ENCODE measurements at regions not wholly inside any gene's neighbourhood (a gene's known extent, or its start where the extent isn't known, plus 50 kb on each side); places are given as distances from the start of the nearest gene placed in this dataset.

DNA sequence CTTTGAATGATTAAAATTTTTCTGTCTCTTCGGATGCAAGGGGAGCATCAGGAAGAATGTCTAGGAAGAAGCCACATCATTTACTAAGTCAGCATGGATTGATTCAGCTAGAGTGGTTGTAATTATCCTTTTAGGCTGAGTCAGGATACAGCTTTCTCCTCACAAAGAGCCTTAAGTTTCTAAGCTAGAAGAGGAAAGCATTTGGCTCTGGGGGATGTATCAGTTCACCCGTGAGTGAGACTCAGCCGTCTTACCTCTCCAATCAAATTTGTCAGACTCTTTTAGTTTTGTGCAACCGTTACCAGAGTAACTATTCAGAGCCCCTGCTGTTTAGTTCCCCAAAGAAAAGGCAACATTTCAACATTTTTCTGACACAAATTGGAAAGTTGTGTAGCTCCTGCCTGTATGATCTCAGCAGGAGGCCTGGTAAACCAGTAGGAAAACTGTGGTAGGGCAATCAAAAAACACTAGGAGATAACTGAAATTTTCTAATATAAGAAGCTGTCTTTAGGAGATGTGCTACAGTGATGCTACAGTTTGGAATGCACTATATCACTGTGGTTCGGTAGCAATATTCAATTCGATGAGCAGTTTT is 432.4 kb upstream of the LUZP2 start:
- TF ChIP-seq POLR2A (IDR thresholded peaks at IDR 0.05; ENCODE audit: low read depth, low read length), result no peak
- TF ChIP-seq TAF1 (IDR thresholded peaks at IDR 0.05; ENCODE audit: low read depth, low read length), result no peak
- no peak for TF ChIP-seq POLR2AphosphoS5 (IDR thresholded peaks at IDR 0.05; ENCODE audit: low read depth, low read length)
- TF ChIP-seq SPI1 (IDR thresholded peaks at IDR 0.05; ENCODE audit: low read depth, low read length), result no peak
- no peak for TF ChIP-seq PAX5 (IDR thresholded peaks at IDR 0.05; ENCODE audit: insufficient read depth, low read length, severe bottlenecking)
- TF ChIP-seq POU2F2 (IDR thresholded peaks at IDR 0.05; ENCODE audit: low read depth, low read length), result no peak
